ENCODE measurements at regions not wholly inside any gene's neighbourhood (a gene's known extent, or its start where the extent isn't known, plus 50 kb on each side); places are given as distances from the start of the nearest gene placed in this dataset.

DNA sequence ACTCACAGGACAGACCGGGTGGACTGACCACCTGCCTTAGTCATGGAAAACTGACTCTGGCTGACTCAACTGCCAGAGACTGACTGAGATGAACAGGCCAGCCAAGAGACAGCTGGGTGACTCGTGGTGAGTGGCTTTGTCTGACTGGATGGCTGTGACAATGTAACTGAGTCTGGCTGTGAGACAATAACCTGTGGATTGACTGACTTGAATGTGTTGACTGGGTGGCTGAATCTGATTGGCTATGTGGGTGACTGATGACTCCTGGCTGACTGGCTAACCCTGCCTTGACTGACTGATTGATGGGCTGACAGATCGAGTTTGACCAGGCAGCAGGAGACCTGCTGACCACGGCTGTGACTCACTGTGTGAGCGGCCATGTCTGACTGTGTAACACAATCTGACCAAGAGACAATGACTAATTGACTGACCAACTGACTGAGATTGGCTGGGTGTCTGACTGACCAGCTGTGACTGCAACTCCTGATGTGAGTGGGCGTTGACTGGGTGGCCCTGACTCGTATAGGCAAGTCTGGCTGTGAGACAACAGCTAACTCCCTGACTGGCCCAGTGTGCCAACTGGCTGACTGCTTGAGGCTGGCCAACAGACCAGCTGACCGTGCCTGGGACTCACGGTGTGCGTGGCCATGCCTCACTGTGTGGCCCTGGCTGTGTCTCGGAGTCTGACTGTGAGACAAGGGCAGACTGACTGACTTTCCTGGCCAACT is 509.1 kb downstream of the SHQ1 start:
- DNase-seq = peak in 35 of 42 donors; percentile 15 to 74 (median 43)
- intact Hi-C loops (cut with DNase I) = loop anchor here (5.0 kb wide), 1 partner anchor 57 kb away; no protein-coding TSS in a partner anchor

DNA sequence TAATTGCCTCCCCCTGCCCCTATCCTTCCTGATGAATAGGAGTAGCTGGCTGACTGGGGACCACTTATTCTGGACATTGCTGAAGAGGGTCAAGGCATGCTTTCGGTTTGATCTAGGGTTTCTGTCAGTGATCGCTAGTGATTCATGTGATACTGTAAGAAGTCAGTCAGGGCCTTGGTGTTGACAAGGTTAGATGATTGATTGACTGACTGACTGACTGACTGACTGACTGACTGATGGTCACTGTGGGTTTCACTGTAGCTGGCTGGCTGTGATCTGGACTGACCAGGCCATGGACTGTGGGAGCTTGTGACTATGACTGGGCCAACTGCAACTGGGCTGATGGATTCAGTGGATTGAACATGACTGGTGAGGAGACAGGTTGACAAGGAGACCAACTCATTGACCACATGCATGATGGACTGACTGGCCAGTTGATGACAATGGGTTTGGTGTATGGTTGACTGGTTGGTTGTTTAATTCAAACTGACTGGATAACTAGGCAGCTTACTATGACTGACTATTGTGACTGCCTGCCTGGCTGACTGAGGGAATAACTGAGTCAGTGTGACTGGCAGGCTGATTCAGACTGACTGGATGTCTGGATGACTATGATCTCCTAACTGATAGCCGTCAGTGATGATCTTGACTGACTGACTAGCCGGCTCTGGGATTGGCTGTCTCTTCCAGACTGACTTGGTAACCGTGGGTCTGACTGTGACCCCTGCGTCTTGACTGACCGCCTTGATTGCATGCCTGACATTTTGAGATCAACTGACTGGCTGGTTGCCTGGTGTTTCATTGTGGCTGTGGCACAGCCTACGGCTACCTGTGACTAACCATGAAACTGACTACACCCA is 509.9 kb downstream of the SHQ1 start:
- peak in 2 of 42 donors; percentile 15 to 19 for DNase-seq
- intact Hi-C loops (cut with DNase I) = loop anchor here (5.0 kb wide), 1 partner anchor 56 kb away; no protein-coding TSS in a partner anchor

DNA sequence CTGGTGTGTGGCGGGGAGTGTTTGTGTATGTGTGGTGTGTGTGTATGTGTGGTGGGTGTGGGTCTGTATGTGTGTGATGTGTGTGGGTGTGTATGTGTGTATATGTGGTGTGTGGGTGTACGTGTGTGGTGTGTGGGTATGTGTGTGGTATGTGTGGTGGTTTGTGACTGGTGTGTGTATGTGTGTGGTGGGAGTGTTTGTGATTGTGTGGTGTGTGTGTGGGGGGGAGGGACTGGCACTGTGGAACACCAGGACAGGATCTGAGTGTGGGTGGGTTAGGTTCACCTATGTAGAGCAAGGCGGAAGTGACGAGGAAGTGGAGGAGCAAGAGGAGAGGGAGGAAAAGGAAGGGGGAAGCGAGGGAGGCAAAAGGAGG is 510.8 kb downstream of the SHQ1 start:
- DNase-seq = no peak
- intact Hi-C loops (cut with DNase I) = loop anchor here (5.0 kb wide), 1 partner anchor 55 kb away; no protein-coding TSS in a partner anchor

DNA sequence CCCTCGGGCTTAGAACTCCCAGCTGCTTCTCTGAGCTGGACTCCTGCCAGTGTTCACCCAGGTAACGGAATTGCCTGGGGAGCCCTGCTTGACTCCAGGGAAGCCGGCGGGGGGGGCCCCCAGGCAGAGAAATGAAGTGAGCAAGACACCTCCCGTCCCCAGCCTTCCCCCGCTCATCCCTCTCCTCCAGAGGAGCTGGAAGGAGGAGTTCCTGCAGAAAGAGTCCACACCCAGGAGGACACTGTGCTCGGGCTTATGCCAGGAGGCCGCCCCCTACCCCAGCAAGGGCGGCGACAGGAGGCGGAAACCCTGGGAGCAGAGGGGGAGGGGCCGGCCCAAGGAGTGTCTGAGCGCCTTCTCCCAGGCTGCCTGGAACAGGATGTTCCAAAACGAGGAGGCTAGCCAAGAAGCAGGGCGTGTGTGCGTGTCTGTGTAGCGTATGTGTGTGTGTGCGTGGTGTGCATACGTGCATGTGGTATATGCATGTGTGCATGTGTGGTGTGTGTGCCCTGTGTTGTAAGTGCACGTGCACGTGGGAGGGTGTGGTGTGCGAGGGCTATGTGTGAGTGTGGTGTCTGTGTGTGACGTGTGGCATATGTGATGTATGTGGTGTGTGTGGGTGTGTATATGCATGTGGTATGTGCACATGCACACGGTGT is 511.3 kb downstream of the SHQ1 start:
- intact Hi-C loops (cut with DNase I) = loop anchor here (5.0 kb wide), 1 partner anchor 55 kb away; no protein-coding TSS in a partner anchor
- peak in 39 of 42 donors; percentile 27 to 79 (median 58) for DNase-seq

DNA sequence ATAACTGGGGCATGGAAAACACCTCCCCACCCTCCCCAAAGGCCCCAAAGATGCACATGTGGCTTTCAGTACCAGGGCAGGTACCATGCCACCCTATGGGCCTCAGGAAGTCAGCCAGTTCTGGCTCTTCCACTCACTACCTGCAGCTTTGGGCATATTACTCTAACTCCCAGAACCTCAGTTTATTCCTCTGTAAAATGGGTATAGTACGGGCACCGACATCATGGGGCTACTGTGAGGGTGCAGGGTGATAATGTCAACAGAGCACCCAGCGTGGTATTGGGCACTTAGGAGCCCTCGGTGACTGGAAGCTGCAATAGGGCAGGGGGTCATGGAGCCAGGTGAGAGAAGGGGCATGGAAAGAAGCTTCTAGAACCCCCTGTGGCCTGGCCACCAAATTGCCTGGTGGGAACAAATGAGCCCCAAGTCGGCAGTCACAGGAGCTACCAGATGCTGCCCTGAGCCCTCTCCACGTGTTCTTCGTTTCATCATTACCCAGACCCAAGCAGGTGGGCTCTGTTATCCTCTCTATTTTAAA is 512.1 kb downstream of the SHQ1 start:
- intact Hi-C loops (cut with DNase I) = loop anchor here (5.0 kb wide), 1 partner anchor 54 kb away; no protein-coding TSS in a partner anchor
- no peak for DNase-seq

DNA sequence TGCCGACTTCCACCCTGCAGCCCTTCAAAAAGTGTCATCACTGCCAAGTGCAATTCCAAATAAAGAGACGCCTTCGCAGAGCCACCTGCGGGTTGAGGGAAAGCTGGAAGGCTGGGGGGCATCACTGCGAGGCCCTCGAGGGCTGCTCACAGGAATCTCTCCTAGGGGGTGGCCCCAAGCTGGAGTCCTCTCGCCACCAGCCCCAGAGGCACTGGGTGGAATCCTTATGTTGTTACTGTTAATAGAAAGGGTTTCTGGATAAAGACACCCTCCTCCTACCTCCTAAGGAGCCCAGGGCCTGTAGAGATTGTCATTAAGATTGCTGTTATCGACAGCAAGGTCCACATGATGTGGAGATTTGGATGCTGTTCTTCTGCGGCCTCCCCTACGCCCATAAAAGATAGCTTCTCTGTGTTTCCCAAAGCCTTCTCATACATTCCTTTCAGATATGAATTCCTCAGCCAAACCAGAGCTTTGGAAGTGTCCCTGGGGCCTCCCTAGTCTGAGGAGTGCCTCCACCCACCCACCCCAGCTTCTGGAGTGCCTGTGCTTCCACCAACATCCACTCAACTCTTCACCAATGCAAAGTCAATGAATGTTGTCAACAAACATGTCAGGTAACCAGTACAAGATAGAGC is 512.7 kb downstream of the SHQ1 start:
- DNase-seq = no peak
- intact Hi-C loops (cut with DNase I) = loop anchor here (5.0 kb wide), 1 partner anchor 53 kb away; no protein-coding TSS in a partner anchor

DNA sequence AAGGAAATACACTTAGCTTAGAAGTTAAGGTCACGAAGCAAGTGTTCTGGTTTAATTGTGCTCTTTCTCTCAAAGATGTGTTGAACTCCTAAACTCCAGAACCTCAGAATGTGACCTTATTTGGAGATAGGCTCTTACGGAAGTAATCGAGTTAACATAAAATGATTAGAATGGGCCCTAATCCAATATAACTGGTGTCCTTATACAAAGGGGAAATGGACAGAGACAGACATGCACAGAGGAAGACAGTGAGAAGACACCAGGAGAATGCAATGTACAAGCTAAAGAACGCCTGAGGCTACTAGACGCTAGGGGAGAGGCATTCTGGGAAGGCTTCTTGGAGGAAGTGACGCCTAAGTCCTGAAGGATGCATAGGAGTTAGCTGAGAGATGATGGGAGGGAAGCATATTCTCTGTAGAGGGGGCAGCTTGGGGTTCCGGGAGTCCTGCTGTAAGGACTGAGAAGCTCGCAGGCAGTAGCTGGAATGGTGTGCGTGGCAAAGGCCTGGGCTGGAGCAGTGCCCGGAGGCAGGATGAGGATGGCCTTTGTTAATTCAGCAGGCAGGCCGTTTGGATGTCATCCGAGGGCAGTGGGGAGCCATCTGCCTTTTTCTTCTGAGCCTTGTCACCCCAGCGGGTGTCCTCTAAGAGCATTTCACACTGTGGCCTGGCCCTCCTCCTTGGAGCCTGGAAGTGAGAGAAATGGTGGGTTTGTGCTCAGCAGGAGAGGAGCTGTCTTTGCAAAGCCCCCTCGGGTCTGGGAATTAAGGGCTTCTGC is 513.4 kb downstream of the SHQ1 start:
- DNase-seq = peak; percentile 71 to 97 (median 92)
- intact Hi-C loops (cut with DNase I) = loop anchor here (5.0 kb wide), 1 partner anchor 53 kb away; no protein-coding TSS in a partner anchor

DNA sequence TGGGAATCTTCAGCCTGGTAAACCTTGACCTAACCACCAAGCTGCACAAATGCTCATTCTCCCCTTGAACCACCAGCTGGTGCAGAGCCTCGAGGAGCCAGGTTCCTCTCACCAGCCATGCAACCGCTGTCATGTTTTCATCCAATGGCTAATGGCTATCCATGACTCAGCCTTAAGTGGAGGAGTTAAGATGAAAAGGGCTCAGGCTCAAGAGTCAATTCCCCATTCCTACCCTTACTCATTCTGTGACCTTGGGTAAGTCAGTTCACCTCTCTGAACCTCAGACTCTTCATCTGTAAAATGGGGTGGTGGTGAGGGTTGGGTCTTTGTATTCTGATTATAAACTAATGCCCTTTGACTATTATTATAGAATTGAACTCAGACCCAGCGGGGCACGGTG is 515.6 kb downstream of the SHQ1 start:
- intact Hi-C loops (cut with DNase I) = no loop called here
- DNase-seq = no peak

DNA sequence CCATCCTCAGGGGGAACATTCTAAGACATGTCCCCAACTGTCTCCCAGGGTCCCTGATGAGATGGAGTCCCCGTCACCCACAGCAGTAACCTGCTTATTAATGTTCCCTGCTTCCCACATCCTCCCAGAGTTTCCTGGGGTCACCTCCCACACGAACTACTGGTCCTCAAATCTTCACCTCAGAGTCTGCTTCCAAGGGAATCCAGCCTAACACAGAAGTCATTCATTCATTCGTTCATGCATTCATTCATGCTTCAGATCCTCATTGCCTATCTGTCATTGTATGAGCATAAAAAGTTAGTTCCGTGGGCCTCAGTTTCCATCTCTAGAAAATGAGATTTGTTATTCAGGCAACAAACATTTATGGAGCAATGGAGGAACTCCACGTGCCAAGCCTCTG is 516.2 kb downstream of the SHQ1 start:
- intact Hi-C loops (cut with DNase I) = no loop called here
- no peak for DNase-seq

DNA sequence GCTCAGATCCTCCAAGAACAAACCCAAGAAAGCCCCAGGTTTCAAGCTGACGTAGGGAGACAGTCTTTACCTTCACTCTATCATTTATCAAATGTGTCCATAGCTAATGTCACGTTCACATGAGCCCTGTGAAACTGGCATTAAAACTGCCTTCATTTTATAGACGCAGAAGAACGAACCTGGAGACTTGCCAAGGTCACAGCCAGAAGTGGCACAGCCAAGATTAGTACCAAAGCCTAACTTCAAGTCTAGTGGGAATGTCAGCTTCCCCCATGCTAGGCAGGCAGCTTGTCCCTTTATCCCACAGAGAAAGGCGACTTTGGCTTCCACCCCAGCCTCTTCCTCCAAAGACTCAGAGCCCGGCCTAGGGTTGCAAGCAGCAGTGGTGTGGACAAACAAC is 517.2 kb downstream of the SHQ1 start:
- intact Hi-C loops (cut with DNase I) = no loop called here
- peak in 1 of 42 donors; percentile 21 for DNase-seq

DNA sequence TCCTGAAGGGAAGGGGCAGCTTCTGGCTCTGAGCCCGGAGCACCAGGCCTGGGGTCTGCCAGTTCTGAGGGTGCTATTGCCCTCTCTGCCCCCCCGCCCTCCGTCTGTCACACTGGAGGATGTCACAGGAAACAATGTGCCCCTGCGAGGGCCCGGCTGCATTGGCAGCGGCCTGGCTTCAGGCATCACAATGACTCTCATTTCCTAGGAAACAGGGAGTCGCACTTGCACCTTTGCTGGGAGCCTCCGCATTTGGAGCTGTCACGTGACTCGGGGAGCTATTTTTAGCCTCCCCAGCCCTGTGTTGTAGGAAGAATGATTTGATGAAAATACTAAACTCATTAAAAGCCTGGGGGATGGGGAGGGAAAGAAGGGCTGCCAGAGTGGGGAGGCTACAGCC is 518.9 kb downstream of the SHQ1 start:
- intact Hi-C loops (cut with DNase I) = no loop called here
- peak; percentile 61 to 94 (median 84) for DNase-seq

DNA sequence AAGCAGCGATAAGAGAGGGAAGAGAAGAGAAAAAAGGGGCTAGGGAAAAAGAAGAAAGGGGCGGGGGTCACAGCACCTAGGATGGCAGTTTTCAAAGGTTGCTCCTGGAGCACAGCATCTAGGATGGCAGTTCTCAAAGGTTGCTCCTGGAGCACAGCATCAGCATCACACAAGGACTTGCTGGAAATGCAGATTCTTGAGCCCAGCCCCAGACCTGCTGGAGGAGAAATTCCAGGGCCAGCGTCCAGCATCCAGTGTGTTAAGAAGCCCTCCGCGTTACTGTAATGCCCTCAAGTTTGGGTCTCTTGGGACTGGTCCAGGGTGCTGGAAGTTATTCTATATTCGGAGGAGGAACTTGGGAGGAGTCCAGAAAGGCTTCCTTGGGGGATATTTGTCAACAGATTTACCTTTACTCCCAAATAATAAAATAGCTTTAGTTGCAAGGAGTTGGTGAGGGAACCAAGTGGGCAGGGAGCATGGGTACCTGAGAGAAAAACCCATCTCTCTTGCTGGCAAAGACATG is 519.4 kb downstream of the SHQ1 start:
- no peak for DNase-seq
- intact Hi-C loops (cut with DNase I) = no loop called here

DNA sequence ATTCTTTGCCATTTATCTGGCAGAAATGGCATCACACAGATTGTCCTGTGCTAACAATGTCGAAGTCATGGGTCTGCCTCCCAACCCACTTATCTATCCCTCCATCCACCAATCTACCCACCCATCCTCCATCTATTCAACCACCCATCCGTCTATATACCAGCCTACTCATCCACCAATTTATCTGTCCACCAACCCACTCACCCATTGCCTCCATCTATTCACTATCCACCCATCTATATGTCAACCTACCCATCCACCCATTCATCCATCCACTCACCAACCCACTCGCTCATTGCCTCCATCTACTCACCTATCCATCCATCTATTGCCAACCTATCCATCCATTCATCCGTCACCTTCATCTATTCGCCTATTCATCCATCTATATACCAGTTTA is 521.2 kb downstream of the SHQ1 start:
- DNase-seq = no peak
- intact Hi-C loops (cut with DNase I) = no loop called here

DNA sequence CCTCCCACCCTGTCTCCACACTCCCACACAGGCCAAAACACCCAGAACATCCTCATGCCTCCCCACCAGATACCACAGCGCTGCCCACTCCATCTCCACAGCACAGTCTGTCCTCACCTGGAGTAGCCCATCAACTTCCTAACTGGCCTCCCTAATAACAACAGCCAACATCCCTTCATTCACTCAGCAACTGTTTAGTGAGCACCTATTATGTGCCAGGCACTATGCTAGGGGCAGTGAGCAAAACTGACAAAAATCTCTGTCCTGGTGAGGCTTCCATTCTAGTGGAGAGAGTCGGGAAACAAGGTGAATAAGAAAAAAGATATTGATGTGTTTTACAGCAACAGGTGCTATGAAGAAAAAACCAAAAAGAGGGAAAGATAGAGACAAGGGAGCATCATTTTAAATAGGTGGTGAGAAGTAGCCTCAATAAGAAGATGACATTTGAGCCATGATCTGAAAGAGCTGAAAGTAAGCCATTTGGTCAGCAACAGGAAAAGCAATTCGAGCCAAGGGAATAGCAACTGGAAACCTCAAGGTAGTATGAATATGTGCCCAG is 523.9 kb downstream of the SHQ1 start:
- no peak for DNase-seq
- intact Hi-C loops (cut with DNase I) = no loop called here

DNA sequence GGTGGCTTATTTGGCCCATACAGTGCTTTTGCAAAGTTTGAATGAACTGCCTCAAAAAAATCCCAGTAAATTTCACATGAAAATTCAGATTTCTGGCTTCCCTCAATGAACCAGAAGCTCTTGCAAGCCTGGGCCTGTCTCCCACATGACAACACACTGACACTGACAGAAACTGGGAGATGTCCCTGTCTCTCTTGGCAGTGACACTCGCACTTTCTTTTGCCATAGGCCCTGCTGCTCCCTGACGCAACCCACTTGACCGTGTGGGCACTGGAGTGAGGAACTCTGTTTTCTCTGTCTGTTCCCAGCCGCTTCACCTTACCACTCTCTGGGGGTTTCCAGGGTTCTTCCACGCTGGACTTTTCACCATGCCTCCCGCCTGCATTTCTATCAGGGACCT is 524.5 kb downstream of the SHQ1 start:
- DNase-seq = peak in 1 of 42 donors; percentile 33
- intact Hi-C loops (cut with DNase I) = no loop called here

DNA sequence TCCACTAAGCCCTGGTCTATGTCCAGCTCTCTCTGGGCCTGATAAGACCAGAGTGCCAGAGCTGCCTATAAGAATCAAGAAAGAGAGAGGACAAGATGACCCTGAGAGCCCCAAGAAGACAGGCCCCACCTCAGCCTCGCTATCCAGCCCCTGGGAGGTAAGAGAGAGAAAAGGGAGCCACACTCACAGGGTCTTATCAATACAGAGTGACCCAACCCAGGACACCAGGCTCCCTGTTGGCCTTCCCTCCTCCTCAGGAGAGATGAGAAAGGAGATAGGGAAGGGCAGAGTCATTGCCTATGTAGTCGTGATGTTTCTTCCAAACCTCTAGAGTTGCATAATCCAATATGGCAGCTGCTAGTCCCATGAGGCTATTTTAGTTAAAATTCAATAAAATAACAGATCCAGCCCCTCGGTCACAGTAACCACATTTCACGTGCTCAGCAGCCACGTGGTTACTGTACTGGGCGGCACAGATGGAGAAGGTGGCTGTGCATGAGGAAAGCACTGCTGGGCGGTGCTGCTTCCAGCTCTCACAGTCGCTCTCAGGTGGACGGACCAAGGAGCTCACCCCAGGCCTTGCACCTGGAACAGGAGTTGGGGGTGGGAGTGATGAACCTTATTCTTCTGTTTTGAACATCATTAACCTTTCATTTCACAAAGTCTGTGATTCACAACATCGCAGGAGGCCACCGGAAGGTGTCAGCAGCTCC is 525.8 kb downstream of the SHQ1 start:
- intact Hi-C loops (cut with DNase I) = no loop called here
- DNase-seq = no peak

DNA sequence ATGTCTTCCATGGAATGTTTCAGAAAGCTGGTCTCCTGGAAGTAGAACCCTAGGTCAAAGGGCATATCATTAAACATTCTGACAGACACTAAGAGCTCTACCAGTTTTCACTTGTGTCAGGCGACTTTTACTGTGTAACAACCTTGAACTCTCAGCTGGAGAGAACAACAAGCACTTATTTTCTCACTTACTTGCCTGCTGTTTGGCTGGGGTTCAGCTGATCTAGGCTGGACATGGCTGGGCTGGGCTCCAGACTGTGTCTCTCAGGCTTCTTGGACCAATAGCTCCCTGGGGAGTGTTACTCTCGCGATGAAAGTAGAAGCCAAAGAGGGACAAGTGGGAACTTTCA is 527.3 kb downstream of the SHQ1 start:
- DNase-seq = peak in 3 of 42 donors; percentile 23 to 62 (median 44)
- intact Hi-C loops (cut with DNase I) = no loop called here

All from head of caudate nucleus (tissue), 42 donors.